ENCODE measurements at regions not wholly inside any gene's neighbourhood (a gene's known extent, or its start where the extent isn't known, plus 50 kb on each side); places are given as distances from the start of the nearest gene placed in this dataset.

DNA sequence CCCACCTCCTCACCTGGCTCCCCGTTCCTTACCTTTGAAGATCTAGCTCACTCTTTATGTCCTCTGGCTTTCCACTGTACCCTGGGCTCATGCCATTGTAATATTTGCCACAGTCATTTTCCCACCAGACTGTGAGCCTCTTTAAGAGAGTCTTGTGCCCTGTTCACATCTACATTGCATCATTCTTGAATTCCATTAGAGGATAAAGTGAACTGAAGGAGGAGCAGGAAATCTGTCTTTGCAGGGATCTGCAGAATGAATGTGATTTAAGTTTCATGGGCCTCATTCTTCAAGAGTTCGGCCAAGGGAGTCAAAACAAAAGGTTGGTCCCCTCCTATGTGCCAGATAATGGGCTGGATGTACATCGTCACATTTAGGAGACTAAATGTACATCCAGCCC lies 272.6 kb upstream of the CITED2 start:
- TF ChIP-seq, protein P1, sequence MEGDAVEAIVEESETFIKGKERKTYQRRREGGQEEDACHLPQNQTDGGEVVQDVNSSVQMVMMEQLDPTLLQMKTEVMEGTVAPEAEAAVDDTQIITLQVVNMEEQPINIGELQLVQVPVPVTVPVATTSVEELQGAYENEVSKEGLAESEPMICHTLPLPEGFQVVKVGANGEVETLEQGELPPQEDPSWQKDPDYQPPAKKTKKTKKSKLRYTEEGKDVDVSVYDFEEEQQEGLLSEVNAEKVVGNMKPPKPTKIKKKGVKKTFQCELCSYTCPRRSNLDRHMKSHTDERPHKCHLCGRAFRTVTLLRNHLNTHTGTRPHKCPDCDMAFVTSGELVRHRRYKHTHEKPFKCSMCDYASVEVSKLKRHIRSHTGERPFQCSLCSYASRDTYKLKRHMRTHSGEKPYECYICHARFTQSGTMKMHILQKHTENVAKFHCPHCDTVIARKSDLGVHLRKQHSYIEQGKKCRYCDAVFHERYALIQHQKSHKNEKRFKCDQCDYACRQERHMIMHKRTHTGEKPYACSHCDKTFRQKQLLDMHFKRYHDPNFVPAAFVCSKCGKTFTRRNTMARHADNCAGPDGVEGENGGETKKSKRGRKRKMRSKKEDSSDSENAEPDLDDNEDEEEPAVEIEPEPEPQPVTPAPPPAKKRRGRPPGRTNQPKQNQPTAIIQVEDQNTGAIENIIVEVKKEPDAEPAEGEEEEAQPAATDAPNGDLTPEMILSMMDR (IDR thresholded peaks at IDR 0.05): no peak
- no peak for TF ChIP-seq POLR2A (IDR thresholded peaks at IDR 0.05)
